GM19372 (cell line): ENCODE measurements at regions not wholly inside any gene's neighbourhood (a gene's known extent, or its start where the extent isn't known, plus 50 kb on each side); places are given as distances from the start of the nearest gene placed in this dataset.

Source experiments
- ATAC-seq: cut with Tn5 transposase; IDR thresholded peaks from one replicate; pipeline ENCODE4 v1.9.1; 2021; ENCODE audit warnings: mild to moderate bottlenecking, low read depth, moderate library complexity; ENCODE audit not compliant: unreplicated experiment

DNA sequence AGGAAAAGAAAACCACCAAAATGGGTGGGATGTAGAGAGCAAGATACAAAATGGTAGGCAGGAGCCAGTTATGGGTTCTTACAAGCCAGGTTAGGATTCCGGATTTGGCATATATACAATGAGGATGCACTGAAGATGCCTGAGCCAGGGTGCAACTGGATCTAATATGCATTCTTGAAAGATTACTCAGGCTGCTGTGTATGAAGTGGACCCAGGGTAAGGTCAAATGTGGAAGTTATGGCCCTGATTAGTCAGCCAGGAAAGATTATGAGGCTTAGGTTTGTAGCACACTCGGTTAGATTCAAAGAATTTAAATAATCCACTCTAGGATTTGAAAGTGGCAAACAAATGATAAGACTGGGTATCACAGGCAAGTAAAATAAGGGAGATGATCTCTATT, 1750.7 kb upstream of the FLRT2 start:
- no peak for ATAC-seq

DNA sequence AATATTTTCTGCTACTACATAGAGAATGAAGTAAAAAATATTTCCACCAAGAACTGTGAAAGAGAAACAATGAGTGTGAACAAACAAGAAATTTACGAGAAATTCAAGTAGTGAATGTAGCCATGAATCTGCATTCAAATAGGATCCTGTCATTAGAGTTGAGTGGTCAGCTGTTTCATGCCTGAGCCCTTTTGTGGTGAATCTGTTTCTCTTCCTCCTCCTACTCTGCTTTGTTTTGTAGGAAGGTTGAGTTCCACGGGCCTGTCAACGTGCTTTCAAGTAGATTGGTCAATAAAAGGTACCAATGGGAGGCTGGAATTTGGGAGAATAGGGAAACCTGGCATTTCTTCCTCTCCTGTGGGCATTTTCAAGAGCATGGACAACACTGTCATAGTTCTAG, 1749.6 kb upstream of the FLRT2 start:
- no peak for ATAC-seq

DNA sequence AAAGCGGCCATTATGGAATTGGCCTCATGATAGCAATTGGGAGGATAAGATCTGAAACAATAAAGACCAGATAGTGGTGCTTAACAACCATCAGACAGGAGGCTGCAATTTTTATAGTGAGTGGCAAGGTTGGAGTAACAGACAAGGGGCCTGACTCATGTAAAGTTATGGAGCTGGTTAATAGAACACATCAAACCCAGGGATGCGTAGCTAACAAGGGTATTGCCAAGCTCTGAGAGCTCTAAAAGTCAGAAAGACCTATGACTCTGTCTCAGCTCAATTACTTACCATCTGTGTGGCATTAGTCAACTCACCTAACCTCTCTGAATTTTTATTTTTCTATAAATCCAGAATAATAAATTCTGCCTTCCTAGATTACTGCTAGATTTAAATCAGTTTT, 1731.5 kb upstream of the FLRT2 start:
- ATAC-seq, result no peak

DNA sequence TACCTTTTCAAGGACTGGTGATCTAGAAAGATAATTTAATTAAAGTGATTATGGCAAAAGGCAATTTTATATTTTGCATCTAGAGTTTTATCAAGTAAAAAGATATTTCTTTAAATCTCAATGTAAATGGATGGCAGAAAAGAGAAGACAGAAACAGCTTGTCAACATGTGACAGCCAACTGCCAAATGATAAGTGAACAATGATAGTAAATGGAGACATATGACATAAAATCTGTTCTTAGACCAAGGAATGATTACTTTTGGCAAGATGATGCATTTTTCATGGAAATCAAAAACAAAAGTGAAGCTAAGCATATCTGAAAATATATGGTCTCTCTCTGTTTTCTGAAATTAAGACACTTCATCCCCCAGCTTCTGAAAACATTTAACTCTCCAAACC, 1730.7 kb upstream of the FLRT2 start:
- no peak for ATAC-seq

DNA sequence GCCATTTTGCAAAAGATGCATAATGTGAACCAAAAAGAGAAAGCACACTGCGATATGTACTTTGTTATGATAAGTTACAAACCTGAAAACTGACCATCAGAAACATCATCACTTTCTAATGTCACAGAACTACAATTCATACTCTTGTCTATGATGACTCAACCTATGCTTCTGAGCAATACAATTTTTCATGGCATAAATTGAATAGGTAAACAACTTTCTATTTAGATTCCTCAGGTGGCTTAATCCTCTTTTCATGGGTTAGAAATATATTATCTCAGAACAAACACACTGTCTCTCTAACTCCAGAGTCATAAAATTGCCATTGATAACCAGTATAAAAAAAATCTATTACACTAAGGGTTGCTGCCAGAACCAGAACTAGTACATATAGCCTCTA, 1715.0 kb upstream of the FLRT2 start:
- no peak for ATAC-seq

DNA sequence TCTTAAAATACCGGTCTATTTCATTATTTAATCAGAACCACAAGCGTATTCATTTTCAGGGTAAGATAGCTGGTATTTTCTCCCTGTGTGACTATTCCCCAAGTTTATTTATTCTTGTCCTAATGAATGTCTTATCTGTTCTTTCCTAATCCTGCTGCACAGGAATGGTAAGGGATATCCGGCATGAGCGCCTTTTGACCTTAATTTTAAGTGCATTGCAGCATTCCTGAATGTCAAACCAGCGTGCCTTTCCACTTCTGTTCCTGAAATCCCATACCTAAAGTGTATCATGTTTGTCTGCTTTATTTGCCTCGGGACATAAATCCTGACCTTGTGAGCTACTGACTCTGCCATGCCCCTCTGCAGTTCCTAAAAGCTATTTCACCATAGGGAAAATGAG, 1713.2 kb upstream of the FLRT2 start:
- no peak for ATAC-seq

DNA sequence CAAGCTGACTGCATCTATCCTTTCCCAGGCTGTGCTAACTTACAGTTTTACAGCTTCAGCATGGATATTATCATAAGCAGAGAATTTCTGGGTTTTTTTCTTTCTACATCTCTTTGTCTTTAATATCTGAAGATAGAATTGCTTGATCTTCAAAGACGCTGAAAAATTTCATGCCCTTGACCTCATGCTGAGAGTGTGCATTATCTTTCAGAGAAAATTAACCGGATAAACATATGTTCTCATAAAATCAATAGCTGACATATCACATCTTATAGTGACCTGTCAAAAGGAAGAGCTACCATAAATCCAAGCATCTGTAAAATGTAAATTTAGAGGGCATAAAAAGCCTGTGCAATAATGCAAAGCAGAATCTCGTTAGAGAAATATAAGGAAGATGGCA, 1704.1 kb upstream of the FLRT2 start:
- ATAC-seq, result no peak

DNA sequence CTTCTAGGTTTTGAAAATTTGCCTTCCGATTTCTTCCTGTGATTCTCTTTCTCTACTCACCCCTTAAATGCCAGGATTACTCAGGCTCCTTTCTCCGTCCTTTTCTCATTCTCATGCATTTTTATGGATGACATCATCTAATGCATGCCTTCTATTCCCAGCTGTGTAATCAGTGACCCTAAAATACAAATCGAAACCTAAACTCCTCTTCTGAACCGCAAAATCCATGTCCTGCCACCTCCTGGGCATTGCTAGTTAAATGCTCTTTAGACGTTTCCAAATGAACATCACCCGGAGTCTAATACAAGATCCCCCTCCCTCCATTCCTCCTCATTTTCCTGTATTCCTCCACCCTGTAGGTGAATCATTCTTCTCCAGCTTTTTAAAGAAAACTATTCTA, 1703.1 kb upstream of the FLRT2 start:
- ATAC-seq, result no peak

DNA sequence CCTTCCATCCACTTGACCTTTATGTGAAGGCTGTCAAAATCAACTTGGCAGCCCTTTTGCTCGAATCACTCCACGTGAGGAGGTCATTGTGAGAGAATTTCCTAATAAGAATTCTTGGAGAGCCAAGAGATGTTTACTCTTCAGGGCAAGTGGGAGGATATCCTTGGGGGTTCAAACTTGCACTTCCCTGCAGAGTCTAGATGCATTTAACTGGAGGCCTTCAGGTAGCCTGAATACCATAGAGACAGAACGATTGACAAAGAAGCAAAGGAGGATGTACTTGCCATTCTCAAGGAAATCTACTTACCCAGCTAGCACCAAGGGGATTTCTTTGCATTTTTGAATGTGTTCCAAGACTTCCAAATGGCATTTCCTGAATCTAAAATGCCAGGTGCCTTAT, 1702.6 kb upstream of the FLRT2 start:
- no peak for ATAC-seq

DNA sequence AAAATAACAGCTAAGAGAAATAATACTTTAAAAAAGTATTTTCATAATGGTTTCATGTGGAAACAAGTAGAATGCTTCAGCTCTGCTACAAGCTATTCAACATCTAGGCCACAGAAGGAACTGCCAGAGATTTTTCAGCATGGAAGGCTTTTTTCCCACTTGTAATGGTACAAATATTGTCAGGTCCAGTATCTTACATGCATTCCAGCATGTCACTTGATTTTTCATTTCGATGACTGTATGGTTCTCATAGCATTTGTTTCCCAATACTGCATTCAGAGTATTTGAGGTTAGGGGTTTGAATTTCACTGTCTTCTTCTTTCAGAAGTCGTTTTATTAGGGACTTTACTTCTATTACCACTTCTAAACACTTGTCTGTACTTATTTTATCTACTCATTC, 1701.5 kb upstream of the FLRT2 start:
- no peak for ATAC-seq

DNA sequence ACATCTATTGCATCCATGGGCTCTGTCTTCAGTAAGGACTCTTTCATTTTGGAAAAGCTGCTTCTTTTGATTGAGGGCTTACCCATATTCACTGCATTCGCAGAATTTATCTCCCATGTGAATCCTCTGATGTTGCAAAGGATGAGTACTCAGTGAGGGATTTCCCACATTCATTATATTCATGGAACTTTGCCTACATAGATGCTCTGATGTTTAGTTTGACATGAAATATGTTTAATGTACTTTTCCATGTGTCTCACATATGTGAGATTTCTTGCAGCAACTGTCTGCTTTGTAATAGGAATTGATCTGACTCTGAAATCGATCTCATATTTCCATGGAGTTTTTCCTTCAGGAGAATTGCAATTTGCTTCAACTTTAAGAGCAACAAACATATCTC, 1699.6 kb upstream of the FLRT2 start:
- no peak for ATAC-seq

DNA sequence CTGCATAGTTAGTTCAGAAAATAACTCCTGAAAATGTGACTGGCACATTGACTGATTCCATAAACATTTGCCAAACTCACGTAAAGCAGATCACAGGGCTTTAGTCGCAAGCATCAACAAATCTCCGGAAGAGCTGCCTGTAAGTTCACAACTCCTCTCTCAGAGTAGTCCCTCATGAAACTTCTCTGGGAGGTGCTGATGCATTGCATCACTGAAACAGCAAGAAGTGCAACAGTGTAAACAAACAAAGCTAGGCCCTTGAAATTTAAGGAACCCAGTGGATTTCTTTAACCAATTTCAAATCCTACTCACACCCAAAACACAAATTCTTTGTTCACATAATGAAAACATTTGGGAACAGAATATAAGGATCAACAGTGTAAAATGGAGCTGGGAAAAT, 1691.7 kb upstream of the FLRT2 start:
- no peak for ATAC-seq

DNA sequence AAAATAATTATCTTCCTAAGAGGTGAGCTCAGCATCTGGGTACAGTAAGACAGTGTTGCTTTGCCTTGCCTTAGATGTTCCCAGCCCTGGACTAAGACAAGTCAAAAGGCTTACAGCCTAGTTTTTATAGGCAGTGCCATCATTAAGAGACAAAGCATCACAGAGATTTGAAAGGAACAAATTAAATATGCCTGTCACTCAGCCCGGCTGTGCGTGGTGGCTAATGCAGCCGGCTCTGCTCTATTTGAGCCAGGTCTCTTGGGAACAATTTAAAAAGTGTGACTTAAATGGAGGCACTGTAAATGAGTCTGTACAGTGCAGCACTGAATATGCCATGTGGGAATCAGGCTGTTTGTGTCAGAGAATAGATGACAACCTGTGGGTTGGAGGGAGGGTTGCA, 1687.4 kb upstream of the FLRT2 start:
- no peak for ATAC-seq

DNA sequence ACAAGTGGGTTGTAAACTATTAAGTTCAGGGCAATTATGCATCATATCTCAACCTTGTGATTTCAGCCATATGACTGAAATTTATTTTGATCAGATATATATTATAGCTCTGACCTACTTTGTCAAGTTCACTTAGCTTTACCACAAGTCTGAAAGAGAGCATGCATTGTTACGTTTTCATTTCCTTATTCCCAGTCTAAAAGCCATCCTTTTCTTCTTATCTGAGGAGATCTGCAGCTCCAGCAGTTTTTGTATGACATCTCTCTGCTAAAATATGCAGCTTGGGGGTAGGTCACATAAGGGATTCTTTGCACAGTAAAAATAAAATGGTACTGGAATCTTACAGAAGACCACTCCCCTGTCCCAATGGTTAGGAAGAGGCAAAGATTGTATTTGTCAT, 1682.8 kb upstream of the FLRT2 start:
- no peak for ATAC-seq

DNA sequence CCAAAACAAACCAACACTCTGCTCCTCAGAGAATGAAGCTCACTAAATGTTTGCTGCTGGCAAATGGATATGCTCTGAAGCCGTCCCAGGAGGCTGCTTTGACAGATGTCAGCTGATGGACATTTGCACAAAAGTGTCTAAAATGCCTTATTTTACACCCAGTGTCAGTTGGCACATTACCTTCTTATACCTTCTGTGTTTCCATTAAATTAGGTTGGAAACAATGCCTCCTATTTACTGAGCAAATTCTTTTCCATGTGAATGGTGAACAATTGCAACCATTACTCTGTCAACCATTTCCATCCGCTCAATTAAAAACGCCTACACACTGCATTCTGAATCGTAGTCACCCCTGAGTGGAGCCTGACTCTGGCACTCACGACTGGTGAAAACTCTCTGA, 1679.9 kb upstream of the FLRT2 start:
- ATAC-seq, result no peak

DNA sequence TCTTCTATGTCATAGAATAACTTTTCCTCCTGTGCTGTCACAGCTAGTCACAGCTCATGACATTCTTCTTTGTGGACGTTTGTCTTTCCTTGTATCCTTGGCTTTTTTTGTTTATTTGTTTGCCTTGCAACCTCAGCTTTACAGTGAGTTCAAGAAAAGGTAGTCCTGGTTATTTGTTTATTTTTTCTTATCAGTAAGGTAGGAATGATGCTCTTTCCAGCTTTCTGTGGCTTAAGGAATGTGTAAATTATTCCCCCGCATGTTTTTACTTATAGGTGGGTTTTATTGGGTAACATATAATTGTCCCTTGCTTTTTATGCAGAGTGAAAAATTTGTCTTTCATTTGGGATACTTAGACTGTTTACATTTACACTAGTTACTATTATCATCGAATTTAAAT, 1673.6 kb upstream of the FLRT2 start:
- no peak for ATAC-seq

DNA sequence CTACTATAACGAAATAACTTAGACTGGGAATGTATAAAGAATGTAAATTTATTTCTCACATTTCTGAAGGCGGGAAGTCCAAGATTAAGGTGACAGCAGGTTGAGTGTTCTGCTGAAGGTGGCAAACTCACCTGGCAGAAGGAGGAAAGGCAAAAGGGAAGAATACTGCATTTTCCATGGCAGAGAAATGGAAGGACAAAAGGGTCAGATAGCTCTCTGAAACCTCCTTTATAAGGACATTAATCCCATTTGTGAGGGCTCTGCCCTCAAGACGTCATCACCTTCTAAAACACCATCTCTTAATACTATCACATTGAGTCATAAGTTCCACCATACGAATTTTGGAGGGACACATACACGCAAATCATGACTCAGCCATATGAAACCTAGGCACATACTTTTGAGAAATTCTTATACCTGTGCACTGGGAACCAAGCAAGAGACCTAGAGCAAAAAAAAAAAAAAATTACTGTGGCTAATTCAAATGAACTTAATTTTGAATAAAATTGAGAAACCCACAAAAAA, 1669.3 kb upstream of the FLRT2 start:
- ATAC-seq, result no peak

DNA sequence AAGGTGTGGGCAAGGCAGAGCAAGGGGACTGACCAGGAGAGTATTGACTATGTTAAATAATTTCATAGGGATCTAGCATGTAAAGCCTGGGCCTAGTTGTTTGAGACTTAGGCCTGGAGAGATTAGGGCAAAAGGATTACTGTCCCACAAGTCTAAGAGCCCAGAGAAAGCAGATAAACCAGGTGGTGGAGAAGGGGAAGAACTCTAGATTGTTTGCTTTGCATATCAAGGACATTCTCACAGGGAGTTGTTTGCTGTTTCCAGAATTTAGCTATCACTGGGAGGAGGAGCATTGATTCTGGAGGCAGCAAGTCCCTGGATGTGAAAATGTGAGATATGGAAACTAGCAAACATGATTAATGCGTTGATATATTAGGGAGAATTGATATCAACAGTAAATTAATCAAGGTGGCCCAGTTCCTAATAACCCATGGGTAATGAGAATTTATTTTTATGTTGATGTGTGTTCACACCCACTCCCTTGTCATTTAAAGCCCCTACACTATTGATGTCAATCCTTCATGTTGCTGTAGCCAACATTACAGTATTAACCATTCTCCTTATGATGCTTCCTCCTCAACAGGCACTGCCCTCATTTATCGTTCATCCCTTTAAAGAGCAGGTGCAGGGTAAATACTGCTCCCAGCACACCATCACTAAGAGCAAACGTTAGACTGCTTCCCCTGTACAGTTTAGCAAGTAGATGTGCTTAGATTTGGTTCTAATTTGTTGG, 1666.7 kb upstream of the FLRT2 start:
- ATAC-seq, result no peak

DNA sequence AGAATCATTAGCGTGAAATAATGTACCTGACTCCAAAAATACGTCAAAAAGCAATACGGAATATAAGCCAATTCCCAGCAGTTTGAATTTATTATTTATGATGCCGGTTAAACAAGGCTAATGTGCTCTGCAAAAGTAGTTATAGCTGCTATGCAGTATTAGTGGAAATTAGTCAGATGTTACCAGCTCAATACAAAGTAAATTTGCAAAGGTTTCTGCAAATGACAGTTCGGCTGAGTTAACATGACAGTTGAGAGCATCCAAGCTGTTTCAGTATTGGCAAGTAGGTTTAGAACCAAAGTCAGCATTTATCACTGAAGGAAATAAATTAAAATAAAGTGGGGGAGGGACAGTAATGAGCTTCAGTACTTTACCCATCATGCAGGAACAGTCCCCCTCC, 1665.8 kb upstream of the FLRT2 start:
- ATAC-seq, result no peak

DNA sequence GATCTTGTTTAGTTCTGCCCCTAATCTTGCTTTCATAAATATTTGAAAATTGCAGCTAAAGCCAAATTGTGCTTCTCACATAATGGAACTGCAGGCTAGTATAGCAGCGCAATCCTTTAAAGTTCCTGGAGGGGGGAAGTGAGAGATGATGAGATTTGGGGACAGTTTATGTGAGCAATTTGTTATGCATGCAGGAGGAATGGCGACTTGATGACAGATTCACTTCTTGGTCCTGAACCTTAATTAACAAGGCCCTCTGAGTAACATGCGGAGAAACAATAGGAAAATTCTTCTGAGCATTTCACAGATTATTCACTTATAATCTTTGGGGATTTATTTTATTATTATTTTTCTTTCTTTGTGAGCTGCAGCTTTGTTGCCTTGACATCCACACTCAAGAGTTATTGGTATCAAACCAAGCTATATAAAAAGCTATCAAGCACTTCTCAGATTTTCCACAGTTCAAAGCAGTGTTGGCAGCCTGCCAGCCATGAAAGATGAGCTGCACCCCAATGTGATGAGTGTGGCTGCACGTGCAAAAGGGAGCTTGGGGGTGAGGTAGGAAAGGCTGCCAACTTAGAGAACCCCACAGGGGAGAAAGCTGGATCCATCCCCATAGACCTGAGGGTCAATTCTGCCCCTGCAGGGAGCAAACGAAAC, 1662.2 kb upstream of the FLRT2 start:
- no peak for ATAC-seq

DNA sequence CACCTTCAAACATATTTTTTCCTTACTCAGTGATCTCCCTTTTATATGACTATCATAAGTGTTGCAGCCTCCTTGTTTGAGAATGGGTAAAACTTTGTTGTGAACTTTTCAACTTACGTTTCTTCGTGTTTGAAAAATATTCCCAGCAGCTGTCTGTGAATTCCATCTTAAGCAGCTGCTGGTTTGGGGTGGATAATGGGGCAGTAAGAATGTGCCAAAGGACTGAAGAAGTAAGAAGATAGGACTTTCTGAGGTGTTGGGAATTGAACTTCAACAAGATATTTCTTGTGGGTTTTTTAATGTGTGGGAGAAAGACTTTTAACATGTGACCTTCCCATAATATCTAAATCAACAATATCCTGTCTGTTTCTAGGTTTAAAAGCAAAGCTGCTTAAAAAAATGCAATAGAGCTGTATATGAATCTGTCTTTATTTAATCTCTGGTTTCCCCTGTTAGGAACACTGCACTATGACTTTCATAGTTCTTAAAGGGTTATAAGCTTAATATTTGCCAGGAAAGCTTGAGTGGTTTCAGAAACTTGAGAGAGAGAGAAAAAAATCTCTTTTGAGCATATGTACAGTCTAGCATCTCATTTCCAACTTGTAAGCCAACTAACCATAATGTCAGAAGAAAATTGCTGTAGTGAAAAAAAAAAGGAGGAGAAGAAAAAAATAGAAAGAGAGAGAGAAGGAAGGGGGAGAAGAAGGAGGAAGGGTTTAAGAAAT, 1659.2 kb upstream of the FLRT2 start:
- ATAC-seq, result no peak

DNA sequence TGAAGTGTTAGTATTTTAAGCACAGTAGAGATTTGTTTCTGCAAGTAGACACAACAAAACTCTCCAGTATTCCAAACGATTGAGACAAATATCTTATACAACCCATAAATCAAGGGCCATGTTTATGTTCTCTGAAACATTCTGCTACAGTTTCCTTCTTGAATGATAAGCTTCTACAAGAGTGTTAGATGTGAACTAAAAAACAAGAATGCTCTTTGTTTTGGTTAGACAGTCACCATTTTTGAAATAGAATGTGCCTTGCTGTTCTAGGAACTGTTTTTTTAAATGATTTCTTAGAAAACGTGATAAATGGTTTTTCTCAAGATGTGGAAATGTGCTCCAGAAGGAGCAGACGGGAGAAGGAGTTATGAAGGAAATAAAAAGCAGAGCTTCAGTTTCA, 1656.3 kb upstream of the FLRT2 start:
- ATAC-seq, result no peak
